H1 (cell line): ENCODE measurements at regions not wholly inside any gene's neighbourhood (a gene's known extent, or its start where the extent isn't known, plus 50 kb on each side); places are given as distances from the start of the nearest gene placed in this dataset.

Experiments used
- CBX8 ChIP-seq: fragments of 300-800, 300-1000 bp; sonication (generic); IDR thresholded peaks from 2 replicates; pipeline ENCODE4 v1.7.1; 2016; ENCODE audit warnings: low read depth, low read length, borderline replicate concordance
- CTCF ChIP-seq, 3 experiments: IDR thresholded peaks; 1 replicate in 2 of 3; 2 replicates in 1 of 3; pipeline versions ENCODE4 v1.5.1 to v1.6.1; 2011; ENCODE audit warnings: low read length in 3 of 3, mild to moderate bottlenecking in 3 of 3, inconsistent platforms in 2 of 3, low read depth in 1 of 3, moderate library complexity in 1 of 3; ENCODE audit not compliant: insufficient read depth in 1 of 3; ENCODE audit errors: control extremely low read depth in 1 of 3
- SP2 ChIP-seq: IDR thresholded peaks from 2 replicates; pipeline ENCODE4 v1.6.1; 2012; ENCODE audit warnings: mild to moderate bottlenecking, low read length, inconsistent platforms
- SUZ12 ChIP-seq: fragments of 200-600 bp; sonication (generic); IDR thresholded peaks from 2 replicates; pipeline ENCODE4 v1.6.1; 2012; ENCODE audit warnings: mild to moderate bottlenecking, inconsistent platforms, low read length, moderate library complexity, mixed read lengths

GRCh38 chr9:23502004-23502403 lies 324.0 kb downstream of the ELAVL2 start:
- TF ChIP-seq SUZ12: no peak
- no peak for TF ChIP-seq CTCF (IDR thresholded peaks at IDR 0.05; ENCODE audit: control extremely low read depth in 1 of 3, insufficient read depth in 1 of 3, low read depth in 1 of 3, low read length in 3 of 3)
- no peak for TF ChIP-seq CBX8
- no peak for TF ChIP-seq SP2
